ENCODE measurements at regions not wholly inside any gene's neighbourhood (a gene's known extent, or its start where the extent isn't known, plus 50 kb on each side); places are given as distances from the start of the nearest gene placed in this dataset.

DNA sequence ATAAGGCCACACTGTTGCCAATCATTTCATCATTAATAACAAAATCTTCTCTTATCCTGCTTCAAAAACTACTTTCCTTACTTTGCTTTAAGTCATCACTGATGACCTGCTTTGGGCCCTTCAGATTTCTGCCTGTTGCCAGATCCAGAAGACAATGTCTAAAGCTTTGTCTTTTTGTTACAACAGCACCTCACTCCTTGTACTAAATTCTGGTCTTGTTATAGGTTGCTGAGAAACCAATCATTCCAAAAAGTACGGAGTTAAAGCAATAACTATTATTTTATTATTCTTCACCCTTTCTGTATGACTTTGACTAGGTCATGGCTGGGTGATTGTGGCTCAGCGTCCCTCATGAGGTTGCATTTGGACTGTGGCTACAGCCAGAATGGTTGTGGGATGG lies 633.5 kb downstream of the PTPRU start:
- DNase-seq = no peak

- no peak for DNase-seq
Observed at GRCh38 chr1:29868944-29869343, 632.6 kb downstream of the PTPRU start.

GRCh38 chr1:29868096-29868495 lies 631.8 kb downstream of the PTPRU start:
- no peak for DNase-seq

DNA sequence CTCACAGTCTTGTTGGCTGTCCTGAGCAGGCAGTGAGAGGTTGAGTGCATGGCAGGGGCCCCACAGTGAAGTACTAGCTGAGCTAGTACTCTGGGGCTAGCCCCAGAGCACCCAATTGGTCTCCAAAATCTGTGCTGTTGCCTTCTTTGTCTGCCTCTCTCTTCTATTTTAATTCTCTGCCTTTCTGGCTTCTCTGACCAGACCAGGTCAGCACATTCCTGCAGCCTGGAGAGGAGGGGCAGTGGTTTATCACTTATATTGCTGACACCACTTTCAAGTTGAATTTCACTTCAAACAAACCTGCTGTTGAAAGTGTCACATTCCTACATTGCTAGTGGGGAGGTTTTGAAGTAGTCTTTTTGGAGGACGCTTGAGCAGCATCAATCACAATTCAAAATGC lies 628.7 kb downstream of the PTPRU start:
- DNase-seq = no peak

GRCh38 chr1:29864431-29865022 lies 628.2 kb downstream of the PTPRU start:
- DNase-seq = no peak

DNA sequence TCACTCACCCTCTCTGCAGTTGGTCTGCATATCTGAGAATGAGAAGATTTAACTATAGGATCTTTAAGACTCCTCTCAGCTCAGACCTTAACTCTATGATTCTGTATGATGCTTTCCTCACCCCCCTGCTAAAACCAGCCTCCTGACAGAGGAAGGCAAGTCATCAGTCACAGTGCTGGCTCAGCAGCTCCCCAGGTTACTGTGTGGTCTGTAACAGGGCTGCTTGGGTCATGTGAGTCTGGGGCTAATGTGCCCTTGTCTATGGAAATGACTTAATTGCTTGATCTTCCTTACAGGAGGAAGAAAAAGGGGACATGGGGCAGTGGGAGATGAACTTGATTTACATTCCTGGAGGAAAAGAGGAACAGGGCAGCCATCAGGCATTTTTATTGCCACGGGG lies 625.6 kb downstream of the PTPRU start:
- no peak for DNase-seq

DNA sequence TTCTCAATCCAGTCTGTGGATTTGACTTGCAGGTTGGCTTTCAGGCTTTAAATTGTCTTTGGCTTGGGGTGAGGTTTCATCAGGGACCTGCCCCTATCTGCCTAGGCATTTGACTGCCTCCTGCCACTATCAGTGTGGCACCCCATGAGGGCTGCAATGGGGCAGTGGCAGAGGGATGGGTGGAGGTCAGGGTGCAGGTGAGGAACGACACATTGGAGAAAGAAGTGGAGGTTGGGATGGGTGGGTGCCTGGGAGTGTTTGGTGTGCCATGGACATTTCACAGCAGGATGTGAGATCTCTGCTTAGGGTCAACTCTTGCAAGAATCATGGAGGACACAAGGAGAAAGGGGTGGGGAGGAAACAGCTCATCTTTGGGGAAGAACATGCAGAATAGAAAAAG lies 625.1 kb downstream of the PTPRU start:
- DNase-seq = no peak

- DNase-seq = no peak
Observed at GRCh38 chr1:29860681-29861080, 624.4 kb downstream of the PTPRU start.

DNA sequence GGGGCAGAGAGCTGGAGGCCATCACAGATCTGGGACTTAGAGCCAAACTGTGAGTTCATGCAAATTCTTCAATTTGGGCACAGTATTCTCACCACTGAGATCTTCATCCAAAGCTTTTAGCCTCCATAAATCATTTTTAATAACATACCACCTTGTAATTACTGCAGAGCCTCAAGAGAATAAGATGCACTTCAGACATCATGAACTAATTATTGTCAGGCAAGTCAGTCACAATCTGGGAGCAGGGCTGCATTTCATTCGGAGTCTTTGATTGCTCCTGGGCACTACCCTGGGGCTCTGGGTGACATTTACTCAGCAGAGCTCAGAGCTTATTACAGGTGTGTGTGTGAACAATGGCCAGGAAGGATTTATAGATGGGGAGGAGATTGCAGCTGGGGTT lies 623.7 kb downstream of the PTPRU start:
- no peak for DNase-seq

GRCh38 chr1:29859126-29859525 lies 622.8 kb downstream of the PTPRU start:
- DNase-seq = no peak

DNA sequence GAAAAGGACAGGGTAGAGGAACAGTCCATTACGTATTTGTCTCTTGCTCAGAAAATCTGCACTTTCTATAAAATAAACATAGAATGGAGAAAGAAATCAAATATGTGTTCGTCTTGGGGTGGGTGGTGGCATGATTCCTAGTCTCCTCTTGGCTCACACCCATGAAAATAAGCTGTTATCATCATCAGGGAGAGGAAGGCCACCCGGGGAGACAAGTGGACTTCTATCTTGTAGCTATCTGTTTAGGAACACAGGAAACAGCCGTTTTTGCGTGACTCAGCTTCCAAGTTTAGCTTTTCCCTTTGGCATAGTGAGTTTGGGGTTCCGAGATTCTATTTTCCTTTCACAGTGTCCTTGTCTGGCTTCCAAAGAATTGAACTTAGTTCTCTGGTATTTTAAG lies 622.3 kb downstream of the PTPRU start:
- DNase-seq = no peak

DNA sequence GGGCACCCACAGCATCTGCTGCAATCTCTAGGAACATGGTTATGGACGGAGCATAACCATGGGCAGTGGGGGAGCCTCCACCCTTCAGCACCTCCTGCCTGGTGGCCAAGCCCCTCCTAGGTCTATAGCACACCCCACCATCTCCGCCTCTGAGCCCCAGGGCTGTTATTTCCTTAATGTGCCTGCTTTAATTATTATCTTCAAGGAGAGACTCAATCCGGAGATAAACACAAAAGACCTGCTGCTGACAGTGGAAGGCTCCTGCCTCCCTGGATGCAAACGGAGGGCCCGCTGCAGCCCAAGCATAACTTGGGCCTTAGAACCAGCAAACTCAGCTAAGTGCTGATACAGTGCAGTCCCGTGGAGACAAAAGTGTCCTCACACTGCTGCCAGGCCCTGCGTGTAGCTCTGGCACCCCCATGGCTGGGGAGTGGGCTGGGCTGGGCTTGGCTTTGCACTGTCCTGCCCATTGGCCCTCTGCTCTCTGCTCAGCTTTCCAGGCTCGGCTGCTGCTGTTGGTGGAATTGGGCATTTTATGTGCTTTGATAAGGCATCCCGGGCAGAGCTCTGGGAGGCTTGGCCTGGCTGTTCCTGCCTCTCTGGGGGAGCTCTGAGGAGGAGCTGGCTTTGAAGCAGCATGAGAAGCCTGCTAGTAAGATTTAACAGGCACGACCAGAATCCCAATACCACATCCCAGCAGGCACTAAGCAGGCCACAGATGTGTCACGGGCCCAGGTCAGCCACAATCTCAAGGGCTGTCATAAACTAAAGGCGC lies 620.2 kb downstream of the PTPRU start:
- no peak for DNase-seq

GRCh38 chr1:29855561-29856160 lies 619.3 kb downstream of the PTPRU start:
- no peak for DNase-seq

DNA sequence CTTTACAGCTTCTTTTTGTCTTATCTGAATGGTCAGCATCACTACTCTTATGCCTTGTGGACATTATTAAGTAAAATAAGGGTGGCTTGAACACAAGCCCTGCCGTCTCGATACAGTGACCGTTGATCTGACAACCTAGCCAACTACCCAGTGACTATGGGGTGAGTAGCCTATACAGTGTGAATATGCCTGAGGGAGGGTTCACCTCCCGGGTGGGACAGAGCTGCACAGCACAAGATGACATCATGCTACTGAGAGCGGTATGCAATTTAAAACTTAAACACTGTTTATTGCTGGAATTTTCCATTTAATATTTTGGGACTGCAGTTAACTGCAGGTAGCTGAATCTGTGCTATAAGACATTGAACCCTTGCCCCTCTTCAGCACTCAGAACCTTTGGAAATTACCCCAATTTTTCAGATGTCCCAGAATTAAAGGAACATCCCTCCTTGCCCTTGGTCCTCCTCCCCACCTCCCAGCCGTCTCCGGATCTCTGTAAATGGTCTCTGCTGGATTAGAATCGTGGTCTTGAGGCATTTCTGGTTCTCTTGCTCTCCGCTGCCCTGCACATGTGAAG lies 618.5 kb downstream of the PTPRU start:
- DNase-seq = no peak

DNA sequence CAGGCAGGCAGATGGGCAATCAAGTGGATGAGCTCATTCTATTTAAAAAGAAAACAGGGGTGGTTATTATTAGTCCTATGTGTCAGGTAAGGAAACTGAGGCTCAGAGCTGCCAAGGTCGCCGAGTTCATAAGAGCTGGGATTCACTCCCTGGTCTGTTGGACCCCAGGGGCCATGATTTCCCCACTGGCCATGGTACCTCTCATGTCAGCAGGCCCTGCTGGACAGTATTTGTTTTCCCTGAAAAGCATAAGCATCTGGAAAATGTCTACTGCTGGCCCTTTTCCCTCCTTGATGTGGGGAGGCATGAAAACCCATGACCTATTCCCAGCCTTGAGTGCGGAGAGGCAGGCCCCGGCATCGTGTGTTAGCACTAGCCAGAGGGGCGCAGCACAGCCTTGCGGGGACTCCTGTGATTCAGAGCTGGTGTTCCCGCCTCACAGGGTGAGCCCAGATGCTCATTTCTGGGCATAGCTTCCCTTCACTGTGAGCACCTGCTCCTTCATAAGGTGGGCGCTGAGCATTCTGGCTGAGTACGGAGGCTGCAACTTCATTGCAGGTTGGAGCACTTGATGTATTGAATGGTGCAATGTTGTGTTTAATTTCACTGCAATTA lies 617.5 kb downstream of the PTPRU start:
- no peak for DNase-seq

DNA sequence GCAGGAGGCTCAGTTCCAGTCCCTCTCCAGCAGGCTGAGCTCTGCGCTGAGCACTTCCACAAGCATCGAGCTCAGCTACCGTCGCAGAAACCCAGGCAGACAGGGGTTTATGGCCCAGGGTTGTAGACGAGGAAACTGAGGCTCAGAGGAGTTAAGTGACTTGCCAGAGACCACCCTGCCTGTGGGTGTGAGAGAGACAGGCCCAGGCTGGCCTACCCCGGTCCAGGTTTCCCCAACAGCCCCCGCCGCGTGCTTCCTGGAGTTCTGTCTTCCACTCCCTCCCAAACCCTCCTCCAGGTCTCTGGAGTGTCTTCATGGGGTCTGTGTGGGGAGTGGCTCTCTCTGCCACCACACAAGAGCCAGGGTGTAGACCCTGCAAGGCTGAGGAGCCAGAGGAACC lies 615.9 kb downstream of the PTPRU start:
- DNase-seq = peak; percentile 15

DNA sequence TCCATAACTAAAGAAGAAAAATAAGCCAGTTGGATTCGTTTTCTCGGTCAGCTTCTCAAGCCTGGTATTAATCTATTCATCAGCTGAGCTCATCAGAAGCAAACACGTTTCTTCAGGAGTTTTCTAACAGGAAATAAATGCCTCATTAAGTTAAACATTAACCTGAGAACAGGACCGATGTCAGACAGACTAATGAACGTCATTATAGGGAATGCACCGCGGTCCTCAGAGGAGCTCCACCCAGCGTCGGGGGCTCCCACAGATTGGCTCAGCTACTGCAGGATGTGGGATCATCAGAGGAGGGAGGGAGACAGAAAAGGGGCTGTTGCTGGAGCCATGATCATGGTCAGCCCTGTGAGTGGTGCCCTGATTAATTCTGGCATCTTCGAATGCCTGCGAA lies 615.4 kb downstream of the PTPRU start:
- no peak for DNase-seq

DNA sequence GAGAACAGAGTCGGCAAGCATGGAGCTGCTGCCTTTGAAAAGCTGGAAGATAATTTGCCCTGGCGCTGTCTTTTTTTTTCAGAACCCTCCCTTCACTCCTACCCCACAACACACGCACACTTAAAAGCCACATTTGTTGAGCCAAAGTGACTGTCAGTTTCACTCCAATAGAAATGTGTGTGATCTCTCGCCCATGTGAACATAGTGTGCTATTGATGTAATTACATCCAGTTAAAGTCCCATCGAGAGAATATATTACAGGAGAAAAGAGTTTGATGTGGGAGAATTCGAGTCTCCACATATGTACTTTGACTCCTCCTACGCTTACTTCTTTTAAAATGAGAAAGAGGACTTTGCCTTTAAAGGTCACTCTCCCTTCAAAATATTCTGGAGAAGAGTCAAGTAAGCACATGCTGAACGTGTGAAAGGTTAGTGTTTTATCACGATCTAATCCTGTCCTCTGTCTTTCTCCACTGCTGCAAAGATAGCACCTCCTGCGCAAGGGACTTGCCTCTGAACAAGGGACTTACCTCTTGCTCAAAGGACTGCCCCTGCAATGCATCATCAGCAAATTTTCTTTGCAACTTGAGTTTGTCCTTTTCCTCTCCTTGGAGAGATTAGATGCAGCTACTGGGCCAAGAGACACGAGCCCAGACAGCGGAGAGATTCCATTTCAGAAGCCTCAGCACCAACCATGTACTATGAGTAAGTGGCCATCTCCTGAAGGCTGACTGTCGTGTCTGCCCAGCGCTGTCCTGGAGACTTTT lies 613.9 kb downstream of the PTPRU start:
- peak; percentile 12 for DNase-seq

DNA sequence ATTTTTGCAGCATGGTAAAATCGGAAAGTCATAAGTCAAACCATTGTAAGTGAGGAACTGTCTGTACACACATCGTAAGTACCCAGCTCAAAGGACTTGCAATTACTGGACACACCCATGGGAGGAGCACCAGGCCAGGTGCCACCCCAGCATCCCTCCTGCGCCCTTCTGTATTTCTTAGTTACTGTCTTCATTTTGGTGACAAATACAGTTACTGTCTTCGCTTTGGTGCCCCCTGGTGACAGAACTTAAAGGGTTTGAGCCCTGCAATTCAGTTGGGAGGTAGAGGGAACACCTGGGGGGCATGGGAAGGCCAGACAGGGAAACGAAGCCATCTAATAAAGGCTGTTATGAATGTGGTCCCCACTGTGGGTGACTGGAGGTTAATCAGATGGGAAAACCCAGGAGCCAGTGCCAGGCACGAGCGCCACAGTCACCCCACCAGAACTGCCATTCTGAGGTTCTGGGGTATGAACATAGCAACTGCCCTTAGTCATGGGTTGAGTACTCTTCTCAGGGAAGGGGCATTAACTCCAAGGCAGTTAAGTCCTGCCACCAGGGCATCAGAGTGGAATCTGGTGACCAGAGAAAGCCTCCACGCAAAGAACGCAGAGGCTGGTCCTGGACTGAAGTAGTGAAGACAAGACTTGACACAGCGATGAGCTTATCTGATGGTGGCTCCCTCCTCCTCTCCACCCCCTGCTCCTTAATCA lies 612.9 kb downstream of the PTPRU start:
- DNase-seq = peak; percentile 64

DNA sequence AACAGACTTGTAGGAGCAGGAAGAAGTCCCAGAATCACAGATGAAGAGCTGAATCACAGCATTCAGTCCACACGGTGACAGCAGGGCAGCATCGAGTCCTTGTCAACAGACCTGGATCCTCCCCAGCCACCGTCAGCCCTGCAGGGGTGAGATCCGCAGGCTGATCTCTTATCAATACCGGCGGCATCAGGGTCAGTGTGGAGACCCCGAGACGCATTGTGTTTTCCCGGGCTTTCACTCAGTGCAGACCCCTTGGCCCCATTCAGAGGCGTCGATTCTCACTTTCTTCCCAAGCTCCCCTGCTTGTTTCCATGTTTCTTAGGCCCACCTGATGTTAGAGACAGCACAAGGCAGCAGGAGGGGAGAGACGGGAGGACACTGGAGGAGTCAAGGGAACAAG lies 609.6 kb downstream of the PTPRU start:
- DNase-seq = no peak

DNA sequence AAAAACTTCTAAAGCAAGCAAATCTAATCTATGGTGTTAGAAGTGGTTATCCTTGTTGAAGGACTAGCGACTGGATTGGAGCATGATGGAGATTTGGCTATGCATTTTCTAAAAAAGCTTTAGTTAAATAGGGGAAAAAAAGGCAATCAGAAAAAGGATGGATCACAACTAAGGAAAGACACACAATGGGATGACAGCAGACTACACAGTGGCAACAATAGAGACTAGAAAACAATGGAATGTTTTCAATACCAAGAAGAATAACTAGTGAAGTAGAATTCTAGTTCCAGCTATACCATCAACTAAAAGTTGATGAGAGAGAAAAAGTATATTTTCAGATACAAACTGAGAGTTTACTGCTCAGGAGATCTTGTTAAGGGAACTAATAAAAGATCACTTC lies 605.8 kb downstream of the PTPRU start:
- no peak for DNase-seq

DNA sequence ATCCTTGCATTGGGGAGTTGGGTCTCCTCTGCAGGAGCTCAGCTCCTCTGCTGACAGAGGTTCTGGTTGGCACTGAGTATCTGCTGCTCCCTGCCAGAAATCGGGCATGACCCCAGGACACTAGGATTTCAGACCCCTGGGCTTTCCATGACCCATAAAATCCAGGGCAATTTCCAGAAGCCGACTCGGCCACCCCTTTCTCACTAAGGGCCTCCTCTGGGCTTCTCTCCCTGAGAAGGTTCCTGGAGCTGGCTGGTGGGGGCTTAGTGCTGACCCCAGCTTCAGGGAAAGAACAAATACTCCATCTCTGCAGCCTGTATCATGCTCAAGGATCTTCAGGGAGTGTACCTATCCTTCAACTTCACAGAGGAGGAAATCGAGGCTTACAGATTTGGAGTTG lies 603.4 kb downstream of the PTPRU start:
- DNase-seq = no peak

Measured in activated CD8-positive, alpha-beta memory T cell treated with anti-CD3 and anti-CD28 coated beads, Interleukin-2, amount 50 U/mL, for 48 hours (primary cell).